Adrenal gland (tissue), 9 donors: ENCODE measurements at regions not wholly inside any gene's neighbourhood (a gene's known extent, or its start where the extent isn't known, plus 50 kb on each side); places are given as distances from the start of the nearest gene placed in this dataset.

ENCODE experiments used
- DNase-seq, 7 donors: peaks; one replicate each; pipeline ENCODE4 v3.0.0-alpha.2; 2019 to 2020
- H3K27ac ChIP-seq, 5 donors: fragments of 200-600 bp; sonication (generic) in 4 of 5; 1 replicate in 3 of 5; 2 replicates in 2 of 5; pipeline versions ENCODE4 v1.5.1 to v1.8.0; 2016 to 2020; ENCODE audit warnings: mild to moderate bottlenecking in 1 of 5
- H3K27me3 ChIP-seq: fragments of 200-600 bp; 2 replicates; pipeline ENCODE4 v1.8.0; 2021
- H3K36me3 ChIP-seq, 2 donors: fragments of 200-600 bp; replicated peaks in 1 of 2; 1 replicate in 1 of 2; 2 replicates in 1 of 2; pipeline versions ENCODE4 v1.5.1 to v1.8.0; 2018 to 2022
- H3K4me1 ChIP-seq, 2 donors: fragments of 200-600 bp; replicated peaks in 1 of 2; 1 replicate in 1 of 2; 2 replicates in 1 of 2; pipeline versions ENCODE4 v1.5.1 to v1.8.0; 2018 to 2021
- H3K4me3 ChIP-seq, 4 donors: fragments of 200-600 bp; sonication (generic) in 3 of 4; one replicate each; pipeline ENCODE4 v1.5.1; 2016 to 2018
- H3K9me3 ChIP-seq, 3 donors: fragments of 200-600 bp; sonication (generic) in 1 of 3; replicated peaks in 1 of 3; 1 replicate in 2 of 3; 2 replicates in 1 of 3; pipeline versions ENCODE4 v1.5.1 to v1.8.0; 2016 to 2021
- CTCF ChIP-seq, 6 experiments: fragments of 450-650 bp in 4 of 6; fragments of 200-600 bp in 2 of 6; sonication (generic) in 1 of 6; IDR thresholded peaks; 1 replicate in 5 of 6; 2 replicates in 1 of 6; pipeline versions ENCODE4 v1.5.1 to v1.8.0; 2016 to 2021; ENCODE audit warnings: antibody characterized with exemption in 6 of 6, mild to moderate bottlenecking in 2 of 6, moderate library complexity in 1 of 6
- POLR2A ChIP-seq, 2 donors: fragments of 450-650 bp; IDR thresholded peaks; one replicate each; pipeline ENCODE4 v1.6.1; 2017; ENCODE audit warnings: antibody characterized with exemption in 2 of 2, mild to moderate bottlenecking in 2 of 2, moderate library complexity in 1 of 2
- WGBS, 4 donors: extraction: QIAGEN DNeasy Blood & Tissue Kit in 2 of 4; methylation state at CpG; one replicate each; pipeline versions ENCODE4 v1.1.5 to v1.1.7; 2013 to 2017; 5-methylcytosine and 5-hydroxymethylcytosine counted together
- intact Hi-C, 2 donors: fragments of 100-400 bp; cut with DNase I; formaldehyde crosslinking; loops; one replicate each; pipeline versions ENCODE4 v1.14.1 to v1.15.0; 2022 to 2023
- donor health status: healthy with polysubstance abuse.
- donor health status: Bipolar disorder and iron deficiency.
- donor health status: DM: yes; HTN: yes; CAD: no.
- donor health status: DM: no; HTN: no; CAD: no.
- donor health status: DM: no; HTN: no; CAD: no.

- no peaks in the 10 kb centered on the region for H3K36me3 ChIP-seq
- DNase-seq: peak in 1 of 7 donors; percentile 4
- no peak for TF ChIP-seq CTCF (IDR thresholded peaks at IDR 0.05)
- TF ChIP-seq POLR2A (IDR thresholded peaks at IDR 0.05): no peak
- no peaks in the 10 kb centered on the region for H3K27me3 ChIP-seq
- no peak overlapping the region for H3K27ac ChIP-seq
- WGBS, 4 donors: 47 to 67% (median 50%) methylated on average over 2 of the region's 2 CpGs
- no peaks in the 10 kb centered on the region for H3K9me3 ChIP-seq
- intact Hi-C loops: no loop called here
- no peak overlapping the region for H3K4me3 ChIP-seq
- H3K4me1 ChIP-seq: no peaks in the 10 kb centered on the region
Measured at GRCh38 chr5:106311230-106311915, 1359.4 kb downstream of the EFNA5 start.

- Histone ChIP-seq H3K9me3 (no peaks in the 10 kb centered on the region), H3K36me3 (no peaks in the 10 kb centered on the region), H3K4me3 (no peak overlapping the region), H3K4me1 (no peaks in the 10 kb centered on the region), H3K27me3 (no peaks in the 10 kb centered on the region), H3K27ac (no peak overlapping the region)
- WGBS, 4 donors: 72 to 81% (median 75%) methylated on average over 5 of the region's 5 CpGs
- no peak for DNase-seq
- no peak for TF ChIP-seq POLR2A (IDR thresholded peaks at IDR 0.05)
- no peak for TF ChIP-seq CTCF (IDR thresholded peaks at IDR 0.05)
- intact Hi-C loops: no loop called here
Measured at GRCh38 chr5:106307265-106307664, 1363.5 kb downstream of the EFNA5 start.

GRCh38 chr5:106306313-106307028, 1364.3 kb downstream of the EFNA5 start:
- no peak for DNase-seq
- H3K36me3 ChIP-seq: no peaks in the 10 kb centered on the region
- H3K27ac ChIP-seq: no peak overlapping the region
- H3K4me3 ChIP-seq: no peak overlapping the region
- no peaks in the 10 kb centered on the region for H3K9me3 ChIP-seq
- intact Hi-C loops: no loop called here
- no peaks in the 10 kb centered on the region for H3K27me3 ChIP-seq
- no peaks in the 10 kb centered on the region for H3K4me1 ChIP-seq
- WGBS, 4 donors: 64 to 76% (median 70%) methylated on average over 4 of the region's 4 CpGs
- TF ChIP-seq CTCF (IDR thresholded peaks at IDR 0.05) (no peak), POLR2A (IDR thresholded peaks at IDR 0.05) (no peak)

GRCh38 chr5:106303911-106304310, 1366.8 kb downstream of the EFNA5 start:
- Histone ChIP-seq H3K36me3 (no peaks in the 10 kb centered on the region), H3K27ac (no peak overlapping the region), H3K9me3 (no peaks in the 10 kb centered on the region), H3K4me3 (no peak overlapping the region), H3K27me3 (no peaks in the 10 kb centered on the region), H3K4me1 (no peaks in the 10 kb centered on the region)
- 80 to 92% (median 82%) methylated on average over 2 of the region's 2 CpGs for WGBS, 4 donors
- intact Hi-C loops: no loop called here
- no peak for DNase-seq
- no peak for TF ChIP-seq POLR2A (IDR thresholded peaks at IDR 0.05)
- TF ChIP-seq CTCF (IDR thresholded peaks at IDR 0.05): no peak
